A549 (cell line): ENCODE measurements at regions not wholly inside any gene's neighbourhood (a gene's known extent, or its start where the extent isn't known, plus 50 kb on each side); places are given as distances from the start of the nearest gene placed in this dataset.

Source experiments
- ATAC-seq, 2 experiments: fragments of 200-7000 bp in 1 of 2; fragments of >200 bp in 1 of 2; cut with Nextera tagmentation in 1 of 2; cut with Tn5 transposase in 1 of 2; 3 replicates each; pipeline versions ENCODE4 v1.8.0 to v1.9.1; 2018 to 2020; ENCODE audit warnings: mild to moderate bottlenecking in 1 of 2, moderate library complexity in 1 of 2
- CTCF ChIA-PET: fragments of 300-600 bp; sonication (Branson Sonifier 250); formaldehyde crosslinking; extraction: SDS; loops from one replicate; lab custom pipeline; 2021; ENCODE audit warnings: antibody characterized with exemption, inconsistent platforms; lab: Yijun Ruan, JAX
- POLR2A ChIA-PET: fragments of 350-600 bp; formaldehyde crosslinking; extraction: SDS; loops from one replicate; lab custom pipeline; 2021; ENCODE audit warnings: antibody characterized with exemption, inconsistent platforms; lab: Yijun Ruan, JAX
- DNase-seq, 2 experiments: peaks; one replicate each; pipeline versions ENCODE4 v3.0.0 to v3.0.0-alpha.2; 2011 to 2016; ENCODE audit warnings: low read depth in 1 of 2, low spot score in 1 of 2
- FAIRE-seq: peaks from 2 replicates; lab custom pipeline; 2011; peaks lifted over from hg19 to GRCh38; lab: Jason Lieb, UNC
- H3K27ac ChIP-seq, 2 experiments: fragments of >200 bp; sonication (Bioruptor Twin); formaldehyde crosslinking; 3 replicates each; pipeline ENCODE4 v1.5.1; 2016 to 2017
- H3K4me1 ChIP-seq: fragments of >200 bp; sonication (Bioruptor Twin); formaldehyde crosslinking; 3 replicates; pipeline ENCODE4 v1.6.1; 2016
- H3K4me2 ChIP-seq: fragments of >200 bp; sonication (Bioruptor Twin); formaldehyde crosslinking; 3 replicates; pipeline ENCODE4 v1.6.1; 2016
- H3K4me3 ChIP-seq: fragments of >200 bp; sonication (Bioruptor Twin); formaldehyde crosslinking; 3 replicates; pipeline ENCODE4 v1.5.1; 2016
- H3K9me3 ChIP-seq: fragments of >200 bp; sonication (Bioruptor Twin); formaldehyde crosslinking; 3 replicates; pipeline ENCODE4 v1.6.1; 2016
- ATOH8 ChIP-seq: fragments of 250-450 bp; sonication (Bioruptor Pico); IDR thresholded peaks from 2 replicates; pipeline ENCODE4 v1.5.0; 2020; ENCODE audit warnings: low read depth, mild to moderate bottlenecking, moderate library complexity
- CBX2 ChIP-seq: fragments of 200-600 bp; sonication (generic); IDR thresholded peaks from 2 replicates; pipeline ENCODE4 v1.6.1; 2016; ENCODE audit warnings: low read depth, mild to moderate bottlenecking, borderline replicate concordance
- CEBPB ChIP-seq, 2 experiments: fragments of >200 bp in 1 of 2; sonication (Bioruptor Twin) in 1 of 2; formaldehyde crosslinking in 1 of 2; IDR thresholded peaks; 2 replicates each; pipeline ENCODE4 v1.6.1; 2012 to 2016
- CHD2 ChIP-seq: fragments of 150-350 bp; IDR thresholded peaks from 2 replicates; pipeline ENCODE4 v1.6.1; 2014; ENCODE audit warnings: low read length; ENCODE audit not compliant: partially characterized antibody
- CHD4 ChIP-seq: fragments of 200-600 bp; sonication (generic); IDR thresholded peaks from 2 replicates; pipeline ENCODE4 v1.6.1; 2016; ENCODE audit warnings: antibody characterized with exemption, mild to moderate bottlenecking, borderline replicate concordance
- EP300 ChIP-seq, 2 experiments: fragments of >200 bp; sonication (Bioruptor Twin); formaldehyde crosslinking; IDR thresholded peaks; 2 replicates in 1 of 2; 3 replicates in 1 of 2; pipeline ENCODE4 v1.6.1; 2016 to 2017
- FOSB ChIP-seq: fragments of 250-450 bp; sonication (Bioruptor Pico); IDR thresholded peaks from 2 replicates; pipeline ENCODE4 v1.5.0; 2020; ENCODE audit warnings: mild to moderate bottlenecking, moderate library complexity
- HOXA7 ChIP-seq: fragments of 250-450 bp; sonication (Bioruptor Pico); IDR thresholded peaks from 2 replicates; pipeline ENCODE4 v1.5.0; 2020; ENCODE audit warnings: mild to moderate bottlenecking, moderate library complexity
- HOXB5 ChIP-seq: fragments of 250-450 bp; sonication (Bioruptor Pico); IDR thresholded peaks from 2 replicates; pipeline ENCODE4 v1.5.0; 2020; ENCODE audit warnings: mild to moderate bottlenecking, moderate library complexity
- JUNB ChIP-seq: fragments of >200 bp; sonication (Bioruptor Twin); formaldehyde crosslinking; IDR thresholded peaks from 2 replicates; pipeline ENCODE4 v1.6.1; 2016
- KDM1A ChIP-seq: fragments of 200-600 bp; sonication (generic); IDR thresholded peaks from 2 replicates; pipeline ENCODE4 v1.6.1; 2016; ENCODE audit warnings: low read depth, mild to moderate bottlenecking
- MAFK ChIP-seq: fragments of 450-650 bp; IDR thresholded peaks from 2 replicates; pipeline ENCODE4 v1.6.1; 2014; ENCODE audit not compliant: partially characterized antibody
- MAZ ChIP-seq: fragments of 150-350 bp; IDR thresholded peaks from 2 replicates; pipeline ENCODE4 v1.6.1; 2014; ENCODE audit warnings: antibody characterized with exemption, low read depth, low read length, borderline replicate concordance
- MYC ChIP-seq: IDR thresholded peaks from 2 replicates; pipeline ENCODE4 v1.6.1; 2012; ENCODE audit warnings: mild to moderate bottlenecking, inconsistent platforms, low read length, improper control_type of control experiment, borderline replicate concordance
- NPAS2 ChIP-seq: fragments of 250-450 bp; sonication (Bioruptor Pico); IDR thresholded peaks from 2 replicates; pipeline ENCODE4 v1.8.0; 2022; ENCODE audit warnings: mild to moderate bottlenecking, moderate library complexity, borderline replicate concordance
- RAD21 ChIP-seq, 2 experiments: fragments of >200 bp in 1 of 2; sonication (Bioruptor Twin) in 1 of 2; formaldehyde crosslinking in 1 of 2; IDR thresholded peaks in 1 of 2; conservative IDR thresholded peaks in 1 of 2; 2 replicates in 1 of 2; 3 replicates in 1 of 2; pipeline ENCODE4 v1.6.1; 2012 to 2018; ENCODE audit warnings: inconsistent platforms in 1 of 2
- REST ChIP-seq: fragments of 200-600 bp; sonication (generic); IDR thresholded peaks from 2 replicates; pipeline ENCODE4 v1.6.1; 2016; ENCODE audit warnings: antibody characterized with exemption, mild to moderate bottlenecking, moderate library complexity
- SMC3 ChIP-seq: fragments of >200 bp; sonication (Bioruptor Twin); formaldehyde crosslinking; IDR thresholded peaks from 3 replicates; pipeline ENCODE4 v1.6.1; 2018; ENCODE audit warnings: inconsistent platforms
- SREBF2 ChIP-seq: fragments of 450-650 bp; IDR thresholded peaks from 2 replicates; pipeline ENCODE4 v1.6.1; 2014; ENCODE audit warnings: mild to moderate bottlenecking, moderate library complexity
- ZC3H11A ChIP-seq: fragments of 450-650 bp; IDR thresholded peaks from 2 replicates; pipeline ENCODE4 v1.6.1; 2014; ENCODE audit warnings: antibody characterized with exemption, mild to moderate bottlenecking
- ZSCAN20 ChIP-seq: fragments of 250-450 bp; sonication (Bioruptor Pico); IDR thresholded peaks from 2 replicates; pipeline ENCODE4 v1.8.0; 2022; ENCODE audit warnings: mild to moderate bottlenecking, moderate library complexity
- WGBS: methylation state at CpG from one replicate; pipeline ENCODE4 v1.1.6; 2017; ENCODE audit errors: missing lambda C conversion rate; 5-methylcytosine and 5-hydroxymethylcytosine counted together
- TF ChIP-seq, protein P1 (sequence below): fragments of 250-450 bp; sonication (Bioruptor Pico); IDR thresholded peaks from 2 replicates; pipeline ENCODE4 v1.5.0; 2021; ENCODE audit warnings: mild to moderate bottlenecking, moderate library complexity, borderline replicate concordance
- TF ChIP-seq, protein P2 (sequence below): fragments of >200 bp; sonication (Bioruptor Twin); formaldehyde crosslinking; IDR thresholded peaks from 3 replicates; pipeline ENCODE4 v1.6.1; 2016

DNA sequence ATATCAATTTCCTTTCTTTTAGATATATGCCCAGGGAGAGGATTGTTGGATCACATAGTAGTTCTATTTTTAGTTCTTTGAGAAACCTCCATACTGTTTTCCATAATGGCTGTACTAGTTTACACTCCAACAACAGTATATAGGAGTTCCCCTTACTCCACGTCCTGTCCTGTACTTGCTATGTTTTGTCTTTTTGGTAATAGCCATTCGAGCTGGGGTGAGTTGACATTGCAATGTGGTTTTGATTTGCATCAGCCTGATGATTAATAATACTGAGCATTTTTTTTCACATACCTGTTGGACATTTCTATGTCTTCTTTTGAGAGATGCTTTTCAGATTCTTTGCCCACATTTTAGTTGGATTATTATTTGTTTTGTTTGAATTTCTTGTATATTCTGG lies 445.9 kb downstream of the NTRK2 start:
- Histone ChIP-seq H3K27ac (no peak overlapping the region), H3K9me3 (no peaks in the 10 kb centered on the region), H3K4me2 (no peak overlapping the region), H3K4me1 (no peaks in the 10 kb centered on the region), H3K4me3 (no peak overlapping the region)
- ATAC-seq (no peak), FAIRE-seq (no peak), DNase-seq (no peak)
- 12% methylated on average over 2 of the region's 2 CpGs for WGBS
- TF ChIP-seq ATOH8 (CRISPR knock-in tag) (no peak), CBX2 (no peak)
- TF ChIP-seq, protein P1, sequence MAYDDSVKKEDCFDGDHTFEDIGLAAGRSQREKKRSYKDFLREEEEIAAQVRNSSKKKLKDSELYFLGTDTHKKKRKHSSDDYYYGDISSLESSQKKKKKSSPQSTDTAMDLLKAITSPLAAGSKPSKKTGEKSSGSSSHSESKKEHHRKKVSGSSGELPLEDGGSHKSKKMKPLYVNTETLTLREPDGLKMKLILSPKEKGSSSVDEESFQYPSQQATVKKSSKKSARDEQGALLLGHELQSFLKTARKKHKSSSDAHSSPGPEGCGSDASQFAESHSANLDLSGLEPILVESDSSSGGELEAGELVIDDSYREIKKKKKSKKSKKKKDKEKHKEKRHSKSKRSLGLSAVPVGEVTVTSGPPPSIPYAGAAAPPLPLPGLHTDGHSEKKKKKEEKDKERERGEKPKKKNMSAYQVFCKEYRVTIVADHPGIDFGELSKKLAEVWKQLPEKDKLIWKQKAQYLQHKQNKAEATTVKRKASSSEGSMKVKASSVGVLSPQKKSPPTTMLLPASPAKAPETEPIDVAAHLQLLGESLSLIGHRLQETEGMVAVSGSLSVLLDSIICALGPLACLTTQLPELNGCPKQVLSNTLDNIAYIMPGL (CRISPR knock-in tag): no peak
- ChIA-PET CTCF (no interaction called here), POLR2A (no interaction called here)

DNA sequence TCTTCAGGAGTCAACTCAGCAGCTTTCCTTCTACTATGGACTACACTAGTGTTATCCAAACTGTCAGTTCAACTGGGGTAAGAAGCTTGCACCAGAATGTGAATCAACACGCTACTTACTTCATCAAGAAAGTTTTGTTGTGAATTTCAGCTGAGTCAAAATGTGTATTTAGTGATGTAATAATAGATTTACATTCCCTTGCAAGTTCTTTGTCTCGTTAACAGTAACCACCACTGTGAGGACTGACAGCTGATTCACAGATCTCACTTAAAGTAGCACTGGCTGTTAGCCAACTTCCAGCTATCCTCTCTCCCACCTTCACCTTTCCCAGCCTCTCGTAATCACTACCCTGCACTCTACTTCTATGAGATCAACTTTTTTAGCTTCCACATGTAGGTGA lies 445.3 kb downstream of the NTRK2 start:
- ChIA-PET CTCF (no interaction called here), POLR2A (no interaction called here)
- no peak for TF ChIP-seq CEBPB (IDR thresholded peaks at IDR 0.05)
- no peak for TF ChIP-seq MYC
- no peak for TF ChIP-seq KDM1A
- no peak for TF ChIP-seq EP300 (IDR thresholded peaks at IDR 0.05)
- TF ChIP-seq HOXA7: no peak
- TF ChIP-seq ZSCAN20 (CRISPR knock-in tag): no peak
- no peak for TF ChIP-seq REST
- no peak for TF ChIP-seq SMC3
- TF ChIP-seq, protein P2, sequence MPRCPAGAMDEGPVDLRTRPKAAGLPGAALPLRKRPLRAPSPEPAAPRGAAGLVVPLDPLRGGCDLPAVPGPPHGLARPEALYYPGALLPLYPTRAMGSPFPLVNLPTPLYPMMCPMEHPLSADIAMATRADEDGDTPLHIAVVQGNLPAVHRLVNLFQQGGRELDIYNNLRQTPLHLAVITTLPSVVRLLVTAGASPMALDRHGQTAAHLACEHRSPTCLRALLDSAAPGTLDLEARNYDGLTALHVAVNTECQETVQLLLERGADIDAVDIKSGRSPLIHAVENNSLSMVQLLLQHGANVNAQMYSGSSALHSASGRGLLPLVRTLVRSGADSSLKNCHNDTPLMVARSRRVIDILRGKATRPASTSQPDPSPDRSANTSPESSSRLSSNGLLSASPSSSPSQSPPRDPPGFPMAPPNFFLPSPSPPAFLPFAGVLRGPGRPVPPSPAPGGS: no peak
- TF ChIP-seq CHD2: no peak
- no peak for TF ChIP-seq CHD4
- no peak for TF ChIP-seq MAZ
- TF ChIP-seq MAFK: no peak
- TF ChIP-seq FOSB (CRISPR knock-in tag): no peak
- TF ChIP-seq NPAS2 (CRISPR knock-in tag): no peak
- TF ChIP-seq ZC3H11A: no peak
- no peak for TF ChIP-seq RAD21 (conservative IDR thresholded peaks at IDR 0.05 in 1 of 2, IDR thresholded peaks at IDR 0.05 in 1 of 2)
- no peak for TF ChIP-seq SREBF2
- TF ChIP-seq JUNB: no peak
- TF ChIP-seq HOXB5: no peak
- Histone ChIP-seq H3K4me3 (no peak overlapping the region), H3K9me3 (no peaks in the 10 kb centered on the region), H3K4me2 (no peak overlapping the region), H3K4me1 (no peaks in the 10 kb centered on the region), H3K27ac (no peak overlapping the region)
- no peak for FAIRE-seq
- peak in 1 of 2 experiments; percentile 26 for DNase-seq
- no peak for ATAC-seq
- 10% methylated on average over 3 of the region's 3 CpGs for WGBS
